H1 (cell line): ENCODE measurements at regions not wholly inside any gene's neighbourhood (a gene's known extent, or its start where the extent isn't known, plus 50 kb on each side); places are given as distances from the start of the nearest gene placed in this dataset.

ENCODE experiments used
- CTCF ChIA-PET: fragments of 300-600 bp; sonication (Branson Sonifier 250); formaldehyde crosslinking; loops from one replicate; lab custom pipeline; 2021; ENCODE audit not compliant: partially characterized antibody; lab: Charles Lee
- POLR2A ChIA-PET: fragments of 300-600 bp; sonication (Branson Sonifier 250); formaldehyde crosslinking; loops from one replicate; lab custom pipeline; 2021; ENCODE audit warnings: inconsistent platforms; ENCODE audit not compliant: partially characterized antibody; lab: Charles Lee
- DNase-seq, 2 experiments: peaks; one replicate each; pipeline versions ENCODE4 v3.0.0 to v3.0.0-alpha.2; 2010 to 2022; ENCODE audit warnings: low spot score in 2 of 2, low read depth in 1 of 2, mixed read lengths in 1 of 2
- FAIRE-seq: peaks from 2 replicates; lab custom pipeline; 2011; peaks lifted over from hg19 to GRCh38; lab: Jason Lieb, UNC
- H2AFZ ChIP-seq: 2 replicates; pipeline ENCODE4 v1.8.1; 2012; ENCODE audit warnings: low read length, inconsistent platforms
- H2AK5ac ChIP-seq: 2 replicates; pipeline ENCODE4 v1.6.1; 2013; ENCODE audit warnings: low read depth, low read length
- H2BK120ac ChIP-seq: replicated peaks from 2 replicates; pipeline ENCODE3; 2013; ENCODE audit warnings: low read depth, low read length, inconsistent platforms
- H2BK12ac ChIP-seq: 2 replicates; pipeline ENCODE4 v1.6.1; 2013; ENCODE audit warnings: low read depth, low read length
- H2BK15ac ChIP-seq: 2 replicates; pipeline ENCODE4 v1.6.1; 2013; ENCODE audit warnings: low read length
- H2BK20ac ChIP-seq: 2 replicates; pipeline ENCODE4 v1.6.1; 2013; ENCODE audit warnings: low read length
- H2BK5ac ChIP-seq: 2 replicates; pipeline ENCODE4 v1.6.1; 2013; ENCODE audit warnings: low read depth, low read length
- H3K14ac ChIP-seq: 2 replicates; pipeline ENCODE4 v1.6.1; 2013; ENCODE audit warnings: inconsistent platforms; ENCODE audit not compliant: insufficient read length
- H3K18ac ChIP-seq: 2 replicates; pipeline ENCODE4 v1.6.1; 2013; ENCODE audit warnings: low read length; ENCODE audit errors: extremely low read depth
- H3K23ac ChIP-seq: 2 replicates; pipeline ENCODE4 v1.6.1; 2013; ENCODE audit warnings: inconsistent platforms; ENCODE audit not compliant: insufficient read length
- H3K23me2 ChIP-seq: 2 replicates; pipeline ENCODE4 v1.6.1; 2013; ENCODE audit warnings: low read depth, low read length
- H3K27ac ChIP-seq: 2 replicates; pipeline ENCODE4 v1.6.1; 2011; ENCODE audit warnings: low read depth, low read length, inconsistent platforms
- H3K27me3 ChIP-seq, 4 experiments: replicated peaks in 1 of 4; 1 replicate in 1 of 4; 2 replicates in 3 of 4; pipeline versions ENCODE4 v1.6.1 to v1.8.1; 2011 to 2013; ENCODE audit warnings: low read length in 3 of 4, mild to moderate bottlenecking in 3 of 4, inconsistent platforms in 2 of 4, mixed read lengths in 2 of 4, moderate library complexity in 1 of 4; ENCODE audit not compliant: control insufficient read depth in 3 of 4, insufficient read depth in 3 of 4; ENCODE audit errors: extremely low read depth in 1 of 4
- H3K36me3 ChIP-seq, 4 experiments: 2 replicates each; pipeline versions ENCODE4 v1.6.1 to v1.8.1; 2011 to 2013; ENCODE audit warnings: mild to moderate bottlenecking in 4 of 4, low read length in 3 of 4, moderate library complexity in 2 of 4, control low read depth in 1 of 4, inconsistent platforms in 1 of 4; ENCODE audit not compliant: insufficient read depth in 4 of 4, control insufficient read depth in 2 of 4
- H3K4ac ChIP-seq: replicated peaks from 2 replicates; pipeline ENCODE3; 2013; ENCODE audit warnings: low read length, low read depth, mixed read lengths, inconsistent platforms; ENCODE audit not compliant: insufficient read length
- H3K4me1 ChIP-seq, 4 experiments: replicated peaks in 1 of 4; 1 replicate in 1 of 4; 2 replicates in 3 of 4; pipeline versions ENCODE4 v1.6.1 to v1.8.1; 2011 to 2013; ENCODE audit warnings: low read length in 3 of 4, inconsistent platforms in 2 of 4, mixed read lengths in 1 of 4; ENCODE audit not compliant: insufficient read depth in 4 of 4, control insufficient read depth in 3 of 4
- H3K4me2 ChIP-seq, 2 experiments: 2 replicates each; pipeline versions ENCODE4 v1.6.1 to v1.8.1; 2011 to 2013; ENCODE audit warnings: low read depth in 2 of 2, low read length in 2 of 2, control low read depth in 1 of 2, inconsistent platforms in 1 of 2, mild to moderate bottlenecking in 1 of 2; ENCODE audit not compliant: insufficient read depth in 1 of 2
- H3K4me3 ChIP-seq, 4 experiments: fragments of 200-600, 300-600 bp in 1 of 4; sonication (generic), shearing (Covaris generic), sonication (Bioruptor Twin) in 1 of 4; 2 replicates each; pipeline versions ENCODE4 v1.5.1 to v1.8.1; 2011 to 2016; ENCODE audit warnings: low read length in 4 of 4, low read depth in 3 of 4, control low read depth in 2 of 4, inconsistent platforms in 2 of 4, mild to moderate bottlenecking in 2 of 4, mixed read lengths in 1 of 4, moderate library complexity in 1 of 4; ENCODE audit not compliant: insufficient read depth in 2 of 4; ENCODE audit errors: extremely low read depth in 1 of 4
- H3K56ac ChIP-seq: replicated peaks from 2 replicates; pipeline ENCODE3; 2013; ENCODE audit warnings: low read depth, mild to moderate bottlenecking, mixed read lengths, low read length, inconsistent platforms; ENCODE audit not compliant: insufficient read length
- H3K79me1 ChIP-seq: 2 replicates; pipeline ENCODE4 v1.6.1; 2013; ENCODE audit warnings: low read depth, low read length, control low read depth
- H3K79me2 ChIP-seq, 2 experiments: 2 replicates each; pipeline versions ENCODE4 v1.6.1 to v1.8.1; 2012 to 2013; ENCODE audit warnings: low read length in 2 of 2, mild to moderate bottlenecking in 2 of 2, inconsistent platforms in 1 of 2; ENCODE audit not compliant: insufficient read depth in 2 of 2, control insufficient read depth in 1 of 2
- H3K9ac ChIP-seq, 4 experiments: replicated peaks in 1 of 4; 1 replicate in 1 of 4; 2 replicates in 3 of 4; pipeline versions ENCODE4 v1.6.1 to v1.8.1; 2011 to 2013; ENCODE audit warnings: low read depth in 3 of 4, low read length in 3 of 4, control low read depth in 2 of 4, mild to moderate bottlenecking in 2 of 4, moderate library complexity in 2 of 4, inconsistent platforms in 1 of 4; ENCODE audit errors: extremely low read depth in 1 of 4
- H3K9me3 ChIP-seq, 2 experiments: 2 replicates each; pipeline versions ENCODE4 v1.6.1 to v1.8.1; 2012 to 2013; ENCODE audit warnings: mild to moderate bottlenecking in 2 of 2, moderate library complexity in 2 of 2, control low read depth in 1 of 2, inconsistent platforms in 1 of 2, low read depth in 1 of 2, low read length in 1 of 2, mixed read lengths in 1 of 2; ENCODE audit not compliant: insufficient read depth in 2 of 2
- H4K20me1 ChIP-seq, 2 experiments: replicated peaks in 1 of 2; 2 replicates each; pipeline versions ENCODE3 to v1.8.1; 2011 to 2013; ENCODE audit warnings: inconsistent platforms in 2 of 2, low read length in 2 of 2, mild to moderate bottlenecking in 1 of 2; ENCODE audit not compliant: insufficient read depth in 2 of 2, control insufficient read depth in 1 of 2
- H4K5ac ChIP-seq: 2 replicates; pipeline ENCODE4 v1.6.1; 2013; ENCODE audit warnings: low read length, low read depth, mixed read lengths, inconsistent platforms; ENCODE audit not compliant: insufficient read length
- H4K8ac ChIP-seq: 2 replicates; pipeline ENCODE4 v1.8.0; 2013; ENCODE audit warnings: mild to moderate bottlenecking, moderate library complexity, low read length, inconsistent platforms; ENCODE audit not compliant: insufficient read depth; ENCODE audit errors: extremely low read depth
- H4K91ac ChIP-seq: replicated peaks from 2 replicates; pipeline ENCODE3; 2013; ENCODE audit warnings: low read length, mixed read lengths, inconsistent platforms; ENCODE audit not compliant: insufficient read length
- CEBPB ChIP-seq: IDR thresholded peaks from 2 replicates; pipeline ENCODE4 v1.6.1; 2012; ENCODE audit warnings: low read depth, low read length
- CTBP2 ChIP-seq: IDR thresholded peaks from 2 replicates; pipeline ENCODE4 v1.7.0; 2011; ENCODE audit warnings: borderline replicate concordance, mild to moderate bottlenecking, moderate library complexity, mixed read lengths, low read length; ENCODE audit not compliant: insufficient read depth, insufficient read length
- HDAC2 ChIP-seq, 2 experiments: fragments of 300-600 bp in 1 of 2; sonication (generic) in 1 of 2; IDR thresholded peaks; 2 replicates each; pipeline ENCODE4 v1.6.1; 2011 to 2012; ENCODE audit warnings: low read depth in 2 of 2, low read length in 2 of 2, mild to moderate bottlenecking in 2 of 2, moderate library complexity in 2 of 2, borderline replicate concordance in 1 of 2, inconsistent platforms in 1 of 2
- MAFK ChIP-seq: IDR thresholded peaks from 2 replicates; pipeline ENCODE4 v1.6.1; 2012; ENCODE audit warnings: low read depth, mild to moderate bottlenecking, improper control_type of control experiment, low read length
- RFX5 ChIP-seq: IDR thresholded peaks from 2 replicates; pipeline ENCODE4 v1.6.1; 2011; ENCODE audit warnings: low read depth, low read length, improper control_type of control experiment, borderline replicate concordance
- SUZ12 ChIP-seq: fragments of 200-600 bp; sonication (generic); IDR thresholded peaks from 2 replicates; pipeline ENCODE4 v1.6.1; 2012; ENCODE audit warnings: mild to moderate bottlenecking, inconsistent platforms, low read length, moderate library complexity, mixed read lengths
- TAF1 ChIP-seq: IDR thresholded peaks from 2 replicates; pipeline ENCODE4 v1.6.1; 2011; ENCODE audit warnings: mild to moderate bottlenecking, low read depth, low read length
- WGBS, 2 experiments: shearing (Covaris generic) in 1 of 2; methylation state at CpG; one replicate each; pipeline versions ENCODE4 v1.1.6 to v1.1.7; 2013 to 2015; ENCODE audit warnings: low lambda C conversion rate in 2 of 2, mixed read lengths in 2 of 2, inconsistent platforms in 1 of 2, low coverage in 1 of 2, missing lambda C conversion rate in 1 of 2; ENCODE audit not compliant: insufficient replicate concordance in 2 of 2, insufficient coverage in 1 of 2, insufficient read length in 1 of 2; ENCODE audit errors: extremely low coverage in 1 of 2, missing lambda C conversion rate in 1 of 2; 5-methylcytosine and 5-hydroxymethylcytosine counted together
- TF ChIP-seq, protein P1 (sequence below): IDR thresholded peaks from 2 replicates; pipeline ENCODE4 v1.6.1; 2011; ENCODE audit warnings: low read length, improper control_type of control experiment
- TF ChIP-seq, protein P2 (sequence below): IDR thresholded peaks from 2 replicates; pipeline ENCODE4 v1.6.1; 2012; ENCODE audit warnings: low read length, inconsistent platforms

DNA sequence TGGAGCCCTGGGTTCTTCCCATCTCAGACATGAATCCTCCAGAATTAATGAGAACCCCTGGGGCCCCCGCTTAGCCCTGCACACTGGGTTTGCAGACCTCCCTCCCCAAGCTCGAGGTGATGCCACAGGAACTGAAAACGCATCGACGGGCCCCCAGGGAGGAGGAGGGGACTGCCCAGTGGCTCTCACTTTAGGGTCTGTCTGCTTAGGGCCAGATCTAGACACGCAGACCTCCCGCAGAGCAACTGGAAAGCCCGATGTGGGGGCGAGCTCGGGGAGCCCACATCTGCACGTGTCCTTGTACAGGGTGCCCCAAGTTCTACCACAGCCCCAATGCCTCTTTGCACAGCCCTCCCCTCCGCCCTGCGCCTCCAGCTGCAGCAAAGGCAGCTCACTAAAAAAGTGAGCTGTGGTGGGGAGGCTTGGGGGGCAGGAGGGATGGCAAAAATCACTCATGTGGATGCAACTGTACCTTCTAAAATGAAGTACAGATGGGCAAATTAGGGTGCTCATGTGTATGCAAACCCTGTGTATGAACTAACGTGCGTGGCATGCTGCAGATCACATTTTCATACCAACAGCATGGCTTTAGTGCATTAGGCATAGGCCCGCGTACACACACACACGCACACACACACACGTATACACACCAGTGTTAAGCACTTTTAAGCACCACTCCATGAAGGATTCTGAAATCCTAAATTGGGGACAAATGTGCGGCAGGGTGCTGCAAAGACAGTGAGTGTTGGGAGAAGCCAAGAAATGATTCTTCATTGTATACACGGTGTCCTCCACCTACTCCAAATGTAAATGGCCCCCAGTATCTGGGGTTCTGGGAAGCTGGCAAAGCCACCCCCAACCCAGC lies 99.9 kb upstream of the MAP1LC3B2 start:
- Histone ChIP-seq H2AK5ac (no peak overlapping the region), H3K14ac (no peak overlapping the region), H3K4me3 (no peak overlapping the region), H2BK12ac (no peak overlapping the region), H3K18ac (no peak overlapping the region), H2BK120ac (no peak overlapping the region), H3K9me3 (no peaks in the 10 kb centered on the region), H2AFZ (no peak overlapping the region), H3K23ac (no peak overlapping the region), H3K27ac (no peak overlapping the region), H3K79me1 (no peaks in the 10 kb centered on the region), H3K9ac (no peak overlapping the region), H3K4ac (no peak overlapping the region), H4K8ac (no peak overlapping the region), H3K36me3 (no peaks in the 10 kb centered on the region), H3K27me3 (no peaks in the 10 kb centered on the region), H3K23me2 (no peaks in the 10 kb centered on the region; the same call in 1 of the 2 replicates), H3K4me1 (peaks cover 0 to 13% (median 2%) of the 10 kb centered on the region in 4 experiments; a peak in 5 of 7 replicates), H4K20me1 (no peaks in the 10 kb centered on the region), H4K91ac (no peak overlapping the region), H3K4me2 (no peak overlapping the region), H2BK5ac (no peak overlapping the region), H2BK15ac (no peak overlapping the region), H2BK20ac (no peak overlapping the region), H4K5ac (no peak overlapping the region), H3K56ac (no peak overlapping the region), H3K79me2 (no peaks in the 10 kb centered on the region)
- DNase-seq = no peak
- WGBS, 2 experiments = 90% methylated on average over 21 of the region's 21 CpGs; no CpG with 5 or more reads in 1 of the 2 experiments
- CTCF ChIA-PET = interaction anchor here (1.1 to 1.2 kb wide), 2 partner anchors 10 to 141 kb away, joined by 3 read pairs; no protein-coding TSS in a partner anchor
- no peak for FAIRE-seq
- POLR2A ChIA-PET = no interaction called here
- TF ChIP-seq SUZ12 (no peak), RFX5 (no peak), MAFK (no peak), TAF1 (no peak), HDAC2 (IDR thresholded peaks at IDR 0.05; ENCODE audit: borderline replicate concordance in 1 of 2, low read depth in 2 of 2, low read length in 2 of 2) (no peak), CEBPB (no peak), CTBP2 (no peak)
- TF ChIP-seq, protein P1, sequence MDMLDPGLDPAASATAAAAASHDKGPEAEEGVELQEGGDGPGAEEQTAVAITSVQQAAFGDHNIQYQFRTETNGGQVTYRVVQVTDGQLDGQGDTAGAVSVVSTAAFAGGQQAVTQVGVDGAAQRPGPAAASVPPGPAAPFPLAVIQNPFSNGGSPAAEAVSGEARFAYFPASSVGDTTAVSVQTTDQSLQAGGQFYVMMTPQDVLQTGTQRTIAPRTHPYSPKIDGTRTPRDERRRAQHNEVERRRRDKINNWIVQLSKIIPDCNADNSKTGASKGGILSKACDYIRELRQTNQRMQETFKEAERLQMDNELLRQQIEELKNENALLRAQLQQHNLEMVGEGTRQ = no peak
- TF ChIP-seq, protein P2, sequence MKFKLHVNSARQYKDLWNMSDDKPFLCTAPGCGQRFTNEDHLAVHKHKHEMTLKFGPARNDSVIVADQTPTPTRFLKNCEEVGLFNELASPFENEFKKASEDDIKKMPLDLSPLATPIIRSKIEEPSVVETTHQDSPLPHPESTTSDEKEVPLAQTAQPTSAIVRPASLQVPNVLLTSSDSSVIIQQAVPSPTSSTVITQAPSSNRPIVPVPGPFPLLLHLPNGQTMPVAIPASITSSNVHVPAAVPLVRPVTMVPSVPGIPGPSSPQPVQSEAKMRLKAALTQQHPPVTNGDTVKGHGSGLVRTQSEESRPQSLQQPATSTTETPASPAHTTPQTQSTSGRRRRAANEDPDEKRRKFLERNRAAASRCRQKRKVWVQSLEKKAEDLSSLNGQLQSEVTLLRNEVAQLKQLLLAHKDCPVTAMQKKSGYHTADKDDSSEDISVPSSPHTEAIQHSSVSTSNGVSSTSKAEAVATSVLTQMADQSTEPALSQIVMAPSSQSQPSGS = no peak
